H1 (cell line): ENCODE measurements at regions not wholly inside any gene's neighbourhood (a gene's known extent, or its start where the extent isn't known, plus 50 kb on each side); places are given as distances from the start of the nearest gene placed in this dataset.
"Not testable (repeated sequence)": the region's sequence is repeated elsewhere in the genome, so short reads cannot be mapped to it uniquely, and the experiment has no call there.

Experiments used
- CTCF ChIA-PET: fragments of 300-600 bp; sonication (Branson Sonifier 250); formaldehyde crosslinking; loops from one replicate; lab custom pipeline; 2021; ENCODE audit not compliant: partially characterized antibody; lab: Charles Lee
- POLR2A ChIA-PET: fragments of 300-600 bp; sonication (Branson Sonifier 250); formaldehyde crosslinking; loops from one replicate; lab custom pipeline; 2021; ENCODE audit warnings: inconsistent platforms; ENCODE audit not compliant: partially characterized antibody; lab: Charles Lee
- DNase-seq, 2 experiments: peaks; one replicate each; pipeline versions ENCODE4 v3.0.0 to v3.0.0-alpha.2; 2010 to 2022; ENCODE audit warnings: low spot score in 2 of 2, low read depth in 1 of 2, mixed read lengths in 1 of 2
- FAIRE-seq: peaks from 2 replicates; lab custom pipeline; 2011; peaks lifted over from hg19 to GRCh38; lab: Jason Lieb, UNC
- H2AFZ ChIP-seq: 2 replicates; pipeline ENCODE4 v1.8.1; 2012; ENCODE audit warnings: low read length, inconsistent platforms
- H2AK5ac ChIP-seq: 2 replicates; pipeline ENCODE4 v1.6.1; 2013; ENCODE audit warnings: low read depth, low read length
- H2BK120ac ChIP-seq: replicated peaks from 2 replicates; pipeline ENCODE3; 2013; ENCODE audit warnings: low read depth, low read length, inconsistent platforms
- H2BK12ac ChIP-seq: 2 replicates; pipeline ENCODE4 v1.6.1; 2013; ENCODE audit warnings: low read depth, low read length
- H2BK15ac ChIP-seq: 2 replicates; pipeline ENCODE4 v1.6.1; 2013; ENCODE audit warnings: low read length
- H2BK20ac ChIP-seq: 2 replicates; pipeline ENCODE4 v1.6.1; 2013; ENCODE audit warnings: low read length
- H2BK5ac ChIP-seq: 2 replicates; pipeline ENCODE4 v1.6.1; 2013; ENCODE audit warnings: low read depth, low read length
- H3K14ac ChIP-seq: 2 replicates; pipeline ENCODE4 v1.6.1; 2013; ENCODE audit warnings: inconsistent platforms; ENCODE audit not compliant: insufficient read length
- H3K18ac ChIP-seq: 2 replicates; pipeline ENCODE4 v1.6.1; 2013; ENCODE audit warnings: low read length; ENCODE audit errors: extremely low read depth
- H3K23ac ChIP-seq: 2 replicates; pipeline ENCODE4 v1.6.1; 2013; ENCODE audit warnings: inconsistent platforms; ENCODE audit not compliant: insufficient read length
- H3K23me2 ChIP-seq: 2 replicates; pipeline ENCODE4 v1.6.1; 2013; ENCODE audit warnings: low read depth, low read length
- H3K27ac ChIP-seq: 2 replicates; pipeline ENCODE4 v1.6.1; 2011; ENCODE audit warnings: low read depth, low read length, inconsistent platforms
- H3K27me3 ChIP-seq, 4 experiments: replicated peaks in 1 of 4; 1 replicate in 1 of 4; 2 replicates in 3 of 4; pipeline versions ENCODE4 v1.6.1 to v1.8.1; 2011 to 2013; ENCODE audit warnings: low read length in 3 of 4, mild to moderate bottlenecking in 3 of 4, inconsistent platforms in 2 of 4, mixed read lengths in 2 of 4, moderate library complexity in 1 of 4; ENCODE audit not compliant: control insufficient read depth in 3 of 4, insufficient read depth in 3 of 4; ENCODE audit errors: extremely low read depth in 1 of 4
- H3K36me3 ChIP-seq, 4 experiments: 2 replicates each; pipeline versions ENCODE4 v1.6.1 to v1.8.1; 2011 to 2013; ENCODE audit warnings: mild to moderate bottlenecking in 4 of 4, low read length in 3 of 4, moderate library complexity in 2 of 4, control low read depth in 1 of 4, inconsistent platforms in 1 of 4; ENCODE audit not compliant: insufficient read depth in 4 of 4, control insufficient read depth in 2 of 4
- H3K4ac ChIP-seq: replicated peaks from 2 replicates; pipeline ENCODE3; 2013; ENCODE audit warnings: low read length, low read depth, mixed read lengths, inconsistent platforms; ENCODE audit not compliant: insufficient read length
- H3K4me1 ChIP-seq, 4 experiments: replicated peaks in 1 of 4; 1 replicate in 1 of 4; 2 replicates in 3 of 4; pipeline versions ENCODE4 v1.6.1 to v1.8.1; 2011 to 2013; ENCODE audit warnings: low read length in 3 of 4, inconsistent platforms in 2 of 4, mixed read lengths in 1 of 4; ENCODE audit not compliant: insufficient read depth in 4 of 4, control insufficient read depth in 3 of 4
- H3K4me2 ChIP-seq, 2 experiments: 2 replicates each; pipeline versions ENCODE4 v1.6.1 to v1.8.1; 2011 to 2013; ENCODE audit warnings: low read depth in 2 of 2, low read length in 2 of 2, control low read depth in 1 of 2, inconsistent platforms in 1 of 2, mild to moderate bottlenecking in 1 of 2; ENCODE audit not compliant: insufficient read depth in 1 of 2
- H3K4me3 ChIP-seq, 4 experiments: fragments of 200-600, 300-600 bp in 1 of 4; sonication (generic), shearing (Covaris generic), sonication (Bioruptor Twin) in 1 of 4; 2 replicates each; pipeline versions ENCODE4 v1.5.1 to v1.8.1; 2011 to 2016; ENCODE audit warnings: low read length in 4 of 4, low read depth in 3 of 4, control low read depth in 2 of 4, inconsistent platforms in 2 of 4, mild to moderate bottlenecking in 2 of 4, mixed read lengths in 1 of 4, moderate library complexity in 1 of 4; ENCODE audit not compliant: insufficient read depth in 2 of 4; ENCODE audit errors: extremely low read depth in 1 of 4
- H3K56ac ChIP-seq: replicated peaks from 2 replicates; pipeline ENCODE3; 2013; ENCODE audit warnings: low read depth, mild to moderate bottlenecking, mixed read lengths, low read length, inconsistent platforms; ENCODE audit not compliant: insufficient read length
- H3K79me1 ChIP-seq: 2 replicates; pipeline ENCODE4 v1.6.1; 2013; ENCODE audit warnings: low read depth, low read length, control low read depth
- H3K79me2 ChIP-seq, 2 experiments: 2 replicates each; pipeline versions ENCODE4 v1.6.1 to v1.8.1; 2012 to 2013; ENCODE audit warnings: low read length in 2 of 2, mild to moderate bottlenecking in 2 of 2, inconsistent platforms in 1 of 2; ENCODE audit not compliant: insufficient read depth in 2 of 2, control insufficient read depth in 1 of 2
- H3K9ac ChIP-seq, 4 experiments: replicated peaks in 1 of 4; 1 replicate in 1 of 4; 2 replicates in 3 of 4; pipeline versions ENCODE4 v1.6.1 to v1.8.1; 2011 to 2013; ENCODE audit warnings: low read depth in 3 of 4, low read length in 3 of 4, control low read depth in 2 of 4, mild to moderate bottlenecking in 2 of 4, moderate library complexity in 2 of 4, inconsistent platforms in 1 of 4; ENCODE audit errors: extremely low read depth in 1 of 4
- H3K9me3 ChIP-seq, 2 experiments: 2 replicates each; pipeline versions ENCODE4 v1.6.1 to v1.8.1; 2012 to 2013; ENCODE audit warnings: mild to moderate bottlenecking in 2 of 2, moderate library complexity in 2 of 2, control low read depth in 1 of 2, inconsistent platforms in 1 of 2, low read depth in 1 of 2, low read length in 1 of 2, mixed read lengths in 1 of 2; ENCODE audit not compliant: insufficient read depth in 2 of 2
- H4K20me1 ChIP-seq, 2 experiments: replicated peaks in 1 of 2; 2 replicates each; pipeline versions ENCODE3 to v1.8.1; 2011 to 2013; ENCODE audit warnings: inconsistent platforms in 2 of 2, low read length in 2 of 2, mild to moderate bottlenecking in 1 of 2; ENCODE audit not compliant: insufficient read depth in 2 of 2, control insufficient read depth in 1 of 2
- H4K5ac ChIP-seq: 2 replicates; pipeline ENCODE4 v1.6.1; 2013; ENCODE audit warnings: low read length, low read depth, mixed read lengths, inconsistent platforms; ENCODE audit not compliant: insufficient read length
- H4K8ac ChIP-seq: 2 replicates; pipeline ENCODE4 v1.8.0; 2013; ENCODE audit warnings: mild to moderate bottlenecking, moderate library complexity, low read length, inconsistent platforms; ENCODE audit not compliant: insufficient read depth; ENCODE audit errors: extremely low read depth
- H4K91ac ChIP-seq: replicated peaks from 2 replicates; pipeline ENCODE3; 2013; ENCODE audit warnings: low read length, mixed read lengths, inconsistent platforms; ENCODE audit not compliant: insufficient read length
- WGBS, 2 experiments: shearing (Covaris generic) in 1 of 2; methylation state at CpG; one replicate each; pipeline versions ENCODE4 v1.1.6 to v1.1.7; 2013 to 2015; ENCODE audit warnings: low lambda C conversion rate in 2 of 2, mixed read lengths in 2 of 2, inconsistent platforms in 1 of 2, low coverage in 1 of 2, missing lambda C conversion rate in 1 of 2; ENCODE audit not compliant: insufficient replicate concordance in 2 of 2, insufficient coverage in 1 of 2, insufficient read length in 1 of 2; ENCODE audit errors: extremely low coverage in 1 of 2, missing lambda C conversion rate in 1 of 2; 5-methylcytosine and 5-hydroxymethylcytosine counted together

DNA sequence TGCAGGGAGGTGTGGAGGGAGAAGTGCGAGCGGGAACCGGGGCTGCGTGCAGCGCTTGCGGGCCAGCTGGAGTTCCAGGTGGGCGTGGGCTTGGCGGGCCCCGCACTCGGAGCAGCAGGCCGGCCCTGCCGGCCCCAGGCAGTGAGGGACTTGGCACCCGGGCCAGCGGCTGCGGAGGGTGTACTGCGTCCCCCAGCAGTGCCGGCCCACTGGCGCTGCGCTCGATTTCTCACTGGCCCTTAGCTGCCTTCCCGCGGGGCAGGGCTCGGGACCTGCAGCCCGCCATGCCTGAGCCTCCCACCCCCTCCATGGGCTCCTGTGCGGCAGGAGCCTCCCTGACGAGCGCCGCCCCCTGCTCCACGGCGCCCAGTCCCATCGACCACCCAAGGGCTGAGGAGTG is 712.2 kb upstream of the PKDCC start:
- H4K8ac ChIP-seq, FAIRE-seq, H3K4me3 ChIP-seq, H3K18ac ChIP-seq, POLR2A ChIA-PET, H2BK20ac ChIP-seq, H3K4me2 ChIP-seq, H2BK15ac ChIP-seq, H2AFZ ChIP-seq, H2BK5ac ChIP-seq, H3K79me1 ChIP-seq, H2BK120ac ChIP-seq, H3K79me2 ChIP-seq, H3K56ac ChIP-seq, H3K14ac ChIP-seq, H3K23ac ChIP-seq, H3K36me3 ChIP-seq, H3K27me3 ChIP-seq, H3K27ac ChIP-seq, H3K23me2 ChIP-seq, DNase-seq, H2AK5ac ChIP-seq, H3K4me1 ChIP-seq, CTCF ChIA-PET, H2BK12ac ChIP-seq, H3K9ac ChIP-seq, H3K9me3 ChIP-seq, H4K91ac ChIP-seq, H4K20me1 ChIP-seq, H3K4ac ChIP-seq, H4K5ac ChIP-seq: not testable (repeated sequence)
- 100% methylated on average over 19 of the region's 31 CpGs; no CpG with 5 or more reads in 1 of the 2 experiments for WGBS, 2 experiments
